GM23338 (cell line): ENCODE measurements at regions not wholly inside any gene's neighbourhood (a gene's known extent, or its start where the extent isn't known, plus 50 kb on each side); places are given as distances from the start of the nearest gene placed in this dataset.

Experiments used
- CTCF ChIP-seq, 2 experiments: fragments of 200-600 bp in 1 of 2; sonication (generic) in 1 of 2; conservative IDR thresholded peaks; 2 replicates each; pipeline versions ENCODE4 v1.5.1 to v1.6.1; 2016 to 2017; ENCODE audit warnings: antibody characterized with exemption in 2 of 2, low read depth in 2 of 2, mild to moderate bottlenecking in 2 of 2, moderate library complexity in 1 of 2
- EZH2 ChIP-seq: fragments of 200-600 bp; sonication (generic); IDR thresholded peaks from one replicate; pipeline ENCODE4 v1.8.0; 2017; ENCODE audit warnings: antibody characterized with exemption, mild to moderate bottlenecking, low read depth; ENCODE audit not compliant: unreplicated experiment
- EZH2phosphoT487 ChIP-seq: fragments of 200-600 bp; sonication (generic); IDR thresholded peaks from one replicate; pipeline ENCODE4 v1.8.1; 2018; ENCODE audit warnings: antibody characterized with exemption; ENCODE audit not compliant: unreplicated experiment
- JUNB ChIP-seq: IDR thresholded peaks from one replicate; pipeline ENCODE4 v1.6.1; 2016; ENCODE audit warnings: antibody characterized with exemption; ENCODE audit not compliant: unreplicated experiment
- POLR2AphosphoS5 ChIP-seq: IDR thresholded peaks from 2 replicates; pipeline ENCODE4 v1.6.1; 2016; ENCODE audit warnings: antibody characterized with exemption, low read depth
- REST ChIP-seq: IDR thresholded peaks from one replicate; pipeline ENCODE4 v1.6.1; 2018; ENCODE audit warnings: antibody characterized with exemption; ENCODE audit not compliant: unreplicated experiment
- ZNF331 ChIP-seq: fragments of 250-450 bp; sonication (Bioruptor Pico); IDR thresholded peaks from 2 replicates; pipeline ENCODE4 v1.5.0; 2020; ENCODE audit warnings: low read depth, mild to moderate bottlenecking, moderate library complexity

GRCh38 chr1:114215436-114215835 lies 61.8 kb upstream of the SYT6 start:
- TF ChIP-seq CTCF (conservative IDR thresholded peaks at IDR 0.05; ENCODE audit: low read depth in 2 of 2) (no peak), ZNF331 (no peak), EZH2 (no peak), EZH2phosphoT487 (no peak), POLR2AphosphoS5 (no peak), REST (no peak), JUNB (no peak)
